OCI-LY7 (cell line): ENCODE measurements at regions not wholly inside any gene's neighbourhood (a gene's known extent, or its start where the extent isn't known, plus 50 kb on each side); places are given as distances from the start of the nearest gene placed in this dataset.
"Not testable (repeated sequence)": the region's sequence is repeated elsewhere in the genome, so short reads cannot be mapped to it uniquely, and the experiment has no call there.

Source experiments
- BruUV-seq: library from RNA; stranded (reverse); fragments of 400-500 nt; replicated peaks from 2 replicates; lab custom pipeline; 2021; lab: Mats Ljungman, UMichigan
- CTCF ChIA-PET: fragments of 300-600 bp; sonication (Branson Sonifier 250); formaldehyde crosslinking; loops from one replicate; lab custom pipeline; 2022; ENCODE audit warnings: antibody characterized with exemption; ENCODE audit not compliant: unreplicated experiment; lab: Charles Lee
- POLR2A ChIA-PET: fragments of 300-600 bp; sonication (Branson Sonifier 250); formaldehyde crosslinking; loops from one replicate; lab custom pipeline; 2022; ENCODE audit warnings: antibody characterized with exemption; lab: Charles Lee
- DNase-seq: peaks from one replicate; pipeline ENCODE4 v3.0.0-alpha.2; 2015; ENCODE audit warnings: low spot score
- H2AFZ ChIP-seq: fragments of 200-600 bp; sonication (generic), shearing (Covaris generic); 2 replicates; pipeline ENCODE4 v1.6.1; 2014; ENCODE audit warnings: mild to moderate bottlenecking, antibody characterized with exemption, low read length, moderate library complexity
- H3K27ac ChIP-seq: fragments of 200-600 bp; sonication (generic); 2 replicates; pipeline ENCODE4 v1.5.1; 2014; ENCODE audit warnings: mixed run types, low read depth, mild to moderate bottlenecking, moderate library complexity, low read length, inconsistent platforms; ENCODE audit not compliant: poor library complexity, severe bottlenecking
- H3K36me3 ChIP-seq: fragments of 200-600 bp; sonication (generic); 2 replicates; pipeline ENCODE4 v1.6.1; 2014; ENCODE audit warnings: mild to moderate bottlenecking, antibody characterized with exemption, low read length, moderate library complexity, mixed read lengths; ENCODE audit not compliant: insufficient read depth
- H3K4me1 ChIP-seq: fragments of 200-600 bp; sonication (generic); 2 replicates; pipeline ENCODE4 v1.5.1; 2014; ENCODE audit warnings: mild to moderate bottlenecking, low read length; ENCODE audit not compliant: insufficient read depth, poor library complexity, severe bottlenecking
- H3K4me2 ChIP-seq: fragments of 200-600 bp; sonication (generic); 2 replicates; pipeline ENCODE4 v1.6.1; 2014; ENCODE audit warnings: mild to moderate bottlenecking, low read length
- H3K4me3 ChIP-seq: fragments of 200-600 bp; sonication (generic); 2 replicates; pipeline ENCODE4 v1.5.1; 2014; ENCODE audit warnings: mild to moderate bottlenecking, low read depth, low read length; ENCODE audit not compliant: poor library complexity, severe bottlenecking
- H3K79me2 ChIP-seq: fragments of 200-600 bp; sonication (generic); 2 replicates; pipeline ENCODE4 v1.6.1; 2016; ENCODE audit warnings: low read depth, mild to moderate bottlenecking, low read length, moderate library complexity, mixed read lengths; ENCODE audit not compliant: insufficient read depth
- H3K9me2 ChIP-seq: fragments of 200-600 bp; sonication (generic); 2 replicates; pipeline ENCODE4 v1.6.1; 2016; ENCODE audit warnings: mild to moderate bottlenecking, low read length, mixed read lengths; ENCODE audit not compliant: insufficient read depth
- H3K9me3 ChIP-seq: fragments of 200-600 bp; sonication (generic); 2 replicates; pipeline ENCODE4 v1.6.1; 2014; ENCODE audit warnings: mild to moderate bottlenecking, mixed run types, low read length, mixed read lengths
- H4K20me1 ChIP-seq: fragments of 200-600 bp; sonication (generic); 2 replicates; pipeline ENCODE4 v1.6.1; 2014; ENCODE audit warnings: mild to moderate bottlenecking, antibody characterized with exemption, low read length, moderate library complexity, mixed read lengths; ENCODE audit not compliant: insufficient read depth
- intact Hi-C: fragments of 100-400 bp; cut with micrococcal nuclease; formaldehyde crosslinking; loops from one replicate; pipeline ENCODE4 v1.10.0; 2022; ENCODE audit not compliant: unreplicated experiment

GRCh38 chr7:35152059-35152458 is 101.8 kb downstream of the TBX20 start:
- H3K27ac ChIP-seq, intact Hi-C loops, H3K9me2 ChIP-seq, BruUV-seq, DNase-seq, H3K36me3 ChIP-seq, H2AFZ ChIP-seq, H3K9me3 ChIP-seq, H4K20me1 ChIP-seq, H3K4me2 ChIP-seq, H3K4me1 ChIP-seq, H3K79me2 ChIP-seq, CTCF ChIA-PET, H3K4me3 ChIP-seq, POLR2A ChIA-PET: not testable (repeated sequence)

- H3K4me3 ChIP-seq, H3K4me1 ChIP-seq, POLR2A ChIA-PET, CTCF ChIA-PET, intact Hi-C loops, H2AFZ ChIP-seq, H3K4me2 ChIP-seq, H3K27ac ChIP-seq, H4K20me1 ChIP-seq, H3K9me3 ChIP-seq, BruUV-seq, H3K79me2 ChIP-seq, DNase-seq, H3K9me2 ChIP-seq, H3K36me3 ChIP-seq: not testable (repeated sequence)
Measured at GRCh38 chr7:35148030-35148429, 105.9 kb downstream of the TBX20 start.

GRCh38 chr7:35142125-35142524 is 104.8 kb upstream of the DPY19L1 start:
- intact Hi-C loops = not testable (repeated sequence)

GRCh38 chr7:35139281-35139680 is 102.0 kb upstream of the DPY19L1 start:
- intact Hi-C loops, H3K9me2 ChIP-seq, H3K27ac ChIP-seq, H4K20me1 ChIP-seq, DNase-seq, H3K79me2 ChIP-seq, H3K4me1 ChIP-seq, BruUV-seq, H3K4me2 ChIP-seq, POLR2A ChIA-PET, CTCF ChIA-PET, H2AFZ ChIP-seq, H3K9me3 ChIP-seq, H3K36me3 ChIP-seq, H3K4me3 ChIP-seq: not testable (repeated sequence)

More at GRCh38 chr7:35142125-35142524, 104.8 kb upstream of the DPY19L1 start:
- POLR2A ChIA-PET, H3K9me3 ChIP-seq, H3K4me1 ChIP-seq, H3K9me2 ChIP-seq, H3K36me3 ChIP-seq, H2AFZ ChIP-seq, H3K4me2 ChIP-seq, H4K20me1 ChIP-seq, H3K27ac ChIP-seq, CTCF ChIA-PET, H3K4me3 ChIP-seq, H3K79me2 ChIP-seq, DNase-seq, BruUV-seq: not testable (repeated sequence)

GRCh38 chr7:35133465-35133864 is 96.2 kb upstream of the DPY19L1 start:
- BruUV-seq, H3K27ac ChIP-seq, H3K4me3 ChIP-seq, H2AFZ ChIP-seq, H3K9me3 ChIP-seq, CTCF ChIA-PET, H3K9me2 ChIP-seq, H3K79me2 ChIP-seq, POLR2A ChIA-PET, H3K4me1 ChIP-seq, H3K36me3 ChIP-seq, H3K4me2 ChIP-seq, DNase-seq, intact Hi-C loops, H4K20me1 ChIP-seq: not testable (repeated sequence)

GRCh38 chr7:35133011-35133410 is 95.7 kb upstream of the DPY19L1 start:
- H3K9me3 ChIP-seq, intact Hi-C loops, H3K36me3 ChIP-seq, H2AFZ ChIP-seq, H3K79me2 ChIP-seq, H4K20me1 ChIP-seq, H3K4me1 ChIP-seq, H3K9me2 ChIP-seq, POLR2A ChIA-PET, H3K4me2 ChIP-seq, H3K4me3 ChIP-seq, CTCF ChIA-PET, DNase-seq, H3K27ac ChIP-seq, BruUV-seq: not testable (repeated sequence)

- CTCF ChIA-PET, H2AFZ ChIP-seq, POLR2A ChIA-PET, H3K4me1 ChIP-seq, H4K20me1 ChIP-seq, H3K27ac ChIP-seq, DNase-seq, H3K4me3 ChIP-seq, BruUV-seq, intact Hi-C loops, H3K9me3 ChIP-seq, H3K9me2 ChIP-seq, H3K36me3 ChIP-seq, H3K79me2 ChIP-seq, H3K4me2 ChIP-seq: not testable (repeated sequence)
Measured at GRCh38 chr7:35128662-35129061, 91.4 kb upstream of the DPY19L1 start.
